ENCODE measurements at regions not wholly inside any gene's neighbourhood (a gene's known extent, or its start where the extent isn't known, plus 50 kb on each side); places are given as distances from the start of the nearest gene placed in this dataset.
"Not testable (repeated sequence)": the region's sequence is repeated elsewhere in the genome, so short reads cannot be mapped to it uniquely, and the experiment has no call there.

- not testable (repeated sequence) for DNase-seq
Observed at GRCh38 chr4:190118519-190118918, 54.2 kb downstream of the DBET start.

GRCh38 chr4:190119474-190119873 is 54.1 kb upstream of the DUX4 start:
- DNase-seq: not testable (repeated sequence)

GRCh38 chr4:190120111-190120514 is 53.5 kb upstream of the DUX4 start:
- not testable (repeated sequence) for DNase-seq

- DNase-seq: not testable (repeated sequence)
Observed at GRCh38 chr4:190120537-190121001, 53.0 kb upstream of the DUX4 start.

- not testable (repeated sequence) for DNase-seq
Observed at GRCh38 chr4:190121076-190121671, 52.4 kb upstream of the DUX4 start.

GRCh38 chr4:190121759-190122158 is 51.8 kb upstream of the DUX4 start:
- DNase-seq: peak; percentile 12

- DNase-seq: peak; percentile 19
Observed at GRCh38 chr4:190122161-190123142, 51.1 kb upstream of the DUX4 start.
